Globus pallidus (tissue), 1 donor: ENCODE measurements at regions not wholly inside any gene's neighbourhood (a gene's known extent, or its start where the extent isn't known, plus 50 kb on each side); places are given as distances from the start of the nearest gene placed in this dataset.
"Not testable (repeated sequence)": the region's sequence is repeated elsewhere in the genome, so short reads cannot be mapped to it uniquely, and the experiment has no call there.

Experiments used
- DNase-seq: peaks from one replicate; pipeline ENCODE4 v3.0.0-alpha.2; 2015; ENCODE audit warnings: low spot score

- no peak for DNase-seq
Measured at GRCh38 chr21:28421716-28422524, 570.8 kb downstream of the LTN1 start.

- DNase-seq = no peak
Measured at GRCh38 chr21:28419811-28420210, 572.9 kb downstream of the LTN1 start.

GRCh38 chr21:28418726-28419514 lies 573.8 kb downstream of the LTN1 start:
- no peak for DNase-seq

- no peak for DNase-seq
Measured at GRCh38 chr21:28410256-28410655, 582.4 kb downstream of the LTN1 start.

GRCh38 chr21:28402616-28402989 lies 590.1 kb downstream of the LTN1 start:
- DNase-seq = no peak

- DNase-seq = no peak
Measured at GRCh38 chr21:28397040-28397439, 595.6 kb downstream of the LTN1 start.

- DNase-seq = no peak
Measured at GRCh38 chr21:28396421-28396820, 596.3 kb downstream of the LTN1 start.

- DNase-seq = no peak
Measured at GRCh38 chr21:28393279-28393678, 599.4 kb downstream of the LTN1 start.

- no peak for DNase-seq
Measured at GRCh38 chr21:28391938-28392849, 600.5 kb downstream of the LTN1 start.

- DNase-seq = no peak
Measured at GRCh38 chr21:28387220-28387619, 605.5 kb downstream of the LTN1 start.

GRCh38 chr21:28385845-28386244 lies 606.8 kb downstream of the LTN1 start:
- no peak for DNase-seq

- DNase-seq = not testable (repeated sequence)
Measured at GRCh38 chr21:28381000-28381745, 611.5 kb downstream of the LTN1 start.

- DNase-seq = no peak
Measured at GRCh38 chr21:28380241-28380640, 612.4 kb downstream of the LTN1 start.

GRCh38 chr21:28378026-28378425 lies 614.7 kb downstream of the LTN1 start:
- DNase-seq = no peak

- no peak for DNase-seq
Measured at GRCh38 chr21:28375708-28376385, 616.8 kb downstream of the LTN1 start.

- DNase-seq = no peak
Measured at GRCh38 chr21:28374881-28375280, 617.8 kb downstream of the LTN1 start.

GRCh38 chr21:28371713-28372112 lies 621.0 kb downstream of the LTN1 start:
- DNase-seq = no peak

GRCh38 chr21:28359300-28359699 lies 633.4 kb downstream of the LTN1 start:
- no peak for DNase-seq

GRCh38 chr21:28358702-28359101 lies 634.0 kb downstream of the LTN1 start:
- DNase-seq = no peak

- DNase-seq = no peak
Measured at GRCh38 chr21:28358170-28358569, 634.5 kb downstream of the LTN1 start.

GRCh38 chr21:28357743-28358142 lies 634.9 kb downstream of the LTN1 start:
- DNase-seq = no peak
